ENCODE measurements at regions not wholly inside any gene's neighbourhood (a gene's known extent, or its start where the extent isn't known, plus 50 kb on each side); places are given as distances from the start of the nearest gene placed in this dataset.
"Not testable (repeated sequence)": the region's sequence is repeated elsewhere in the genome, so short reads cannot be mapped to it uniquely, and the experiment has no call there.

- no peak overlapping the region for H3K4me3 ChIP-seq (ENCODE audit: low read length)
- no peak overlapping the region for H3K27ac ChIP-seq (ENCODE audit: low read depth, low read length)
- no peaks in the 10 kb centered on the region for H3K27me3 ChIP-seq (ENCODE audit: insufficient read depth, low read length)
- no peaks in the 10 kb centered on the region for H3K36me3 ChIP-seq (ENCODE audit: insufficient read depth, low read length)
- H3K9ac ChIP-seq (ENCODE audit: low read depth, low read length), result no peak overlapping the region
- WGBS, result 95% methylated on average over 3 of the region's 4 CpGs
- no peaks in the 10 kb centered on the region for H3K9me3 ChIP-seq (ENCODE audit: insufficient read depth, low read depth, low read length)
- no peaks in the 10 kb centered on the region for H3K4me1 ChIP-seq (ENCODE audit: insufficient read depth, low read length)
Measured at GRCh38 chr14:25699981-25700380, 650.0 kb upstream of the STXBP6 start.

- Histone ChIP-seq H3K4me3 (ENCODE audit: low read length) (no peak overlapping the region), H3K27ac (ENCODE audit: low read depth, low read length) (no peak overlapping the region), H3K36me3 (ENCODE audit: insufficient read depth, low read length) (no peaks in the 10 kb centered on the region), H3K4me1 (ENCODE audit: insufficient read depth, low read length) (no peaks in the 10 kb centered on the region), H3K27me3 (ENCODE audit: insufficient read depth, low read length) (no peaks in the 10 kb centered on the region), H3K9ac (ENCODE audit: low read depth, low read length) (no peak overlapping the region), H3K9me3 (ENCODE audit: insufficient read depth, low read depth, low read length) (no peaks in the 10 kb centered on the region)
- 100% methylated on average over 1 of the region's 1 CpG for whole genome bisulfite sequencing
Measured at GRCh38 chr14:25698111-25698510, 648.2 kb upstream of the STXBP6 start.

- H3K9me3 ChIP-seq (ENCODE audit: insufficient read depth, low read depth, low read length), result no peaks in the 10 kb centered on the region
- no peak overlapping the region for H3K27ac ChIP-seq (ENCODE audit: low read depth, low read length)
- 93% methylated on average over 3 of the region's 3 CpGs for WGBS
- H3K9ac ChIP-seq (ENCODE audit: low read depth, low read length), result no peak overlapping the region
- H3K4me1 ChIP-seq (ENCODE audit: insufficient read depth, low read length), result no peaks in the 10 kb centered on the region
- H3K36me3 ChIP-seq (ENCODE audit: insufficient read depth, low read length), result no peaks in the 10 kb centered on the region
- H3K27me3 ChIP-seq (ENCODE audit: insufficient read depth, low read length), result no peaks in the 10 kb centered on the region
- no peak overlapping the region for H3K4me3 ChIP-seq (ENCODE audit: low read length)
Measured at GRCh38 chr14:25696176-25696575, 646.2 kb upstream of the STXBP6 start.

- Histone ChIP-seq H3K4me3 (ENCODE audit: low read length) (no peak overlapping the region), H3K9me3 (ENCODE audit: insufficient read depth, low read depth, low read length) (no peaks in the 10 kb centered on the region), H3K9ac (ENCODE audit: low read depth, low read length) (no peak overlapping the region), H3K27ac (ENCODE audit: low read depth, low read length) (no peak overlapping the region), H3K36me3 (ENCODE audit: insufficient read depth, low read length) (no peaks in the 10 kb centered on the region), H3K27me3 (ENCODE audit: insufficient read depth, low read length) (no peaks in the 10 kb centered on the region), H3K4me1 (ENCODE audit: insufficient read depth, low read length) (no peaks in the 10 kb centered on the region)
- 97% methylated on average over 2 of the region's 2 CpGs for WGBS
Measured at GRCh38 chr14:25685004-25685403, 635.1 kb upstream of the STXBP6 start.

- WGBS, result 93% methylated on average over 16 of the region's 16 CpGs
- Histone ChIP-seq H3K27me3 (ENCODE audit: insufficient read depth, low read length) (no peaks in the 10 kb centered on the region), H3K4me3 (ENCODE audit: low read length) (no peak overlapping the region), H3K36me3 (ENCODE audit: insufficient read depth, low read length) (no peaks in the 10 kb centered on the region), H3K9me3 (ENCODE audit: insufficient read depth, low read depth, low read length) (no peaks in the 10 kb centered on the region), H3K4me1 (ENCODE audit: insufficient read depth, low read length) (no peaks in the 10 kb centered on the region), H3K27ac (ENCODE audit: low read depth, low read length) (no peak overlapping the region), H3K9ac (ENCODE audit: low read depth, low read length) (no peak overlapping the region)
Measured at GRCh38 chr14:25680934-25681333, 631.0 kb upstream of the STXBP6 start.

- H3K9me3 ChIP-seq (ENCODE audit: insufficient read depth, low read depth, low read length), result not testable (repeated sequence)
Measured at GRCh38 chr14:25680511-25680910, 630.6 kb upstream of the STXBP6 start.

GRCh38 chr14:25677111-25677510 lies 627.2 kb upstream of the STXBP6 start:
- no peak overlapping the region for H3K9ac ChIP-seq (ENCODE audit: low read depth, low read length)
- H3K4me1 ChIP-seq (ENCODE audit: insufficient read depth, low read length), result no peaks in the 10 kb centered on the region
- H3K9me3 ChIP-seq (ENCODE audit: insufficient read depth, low read depth, low read length), result no peaks in the 10 kb centered on the region
- H3K36me3 ChIP-seq (ENCODE audit: insufficient read depth, low read length), result no peaks in the 10 kb centered on the region
- no peaks in the 10 kb centered on the region for H3K27me3 ChIP-seq (ENCODE audit: insufficient read depth, low read length)
- no peak overlapping the region for H3K4me3 ChIP-seq (ENCODE audit: low read length)
- 96% methylated on average over 3 of the region's 3 CpGs for WGBS
- H3K27ac ChIP-seq (ENCODE audit: low read depth, low read length), result no peak overlapping the region

More at GRCh38 chr14:25680511-25680910, 630.6 kb upstream of the STXBP6 start:
- not testable (repeated sequence) for H3K27me3 ChIP-seq (ENCODE audit: insufficient read depth, low read length); H3K4me3 ChIP-seq (ENCODE audit: low read length); H3K36me3 ChIP-seq (ENCODE audit: insufficient read depth, low read length); H3K27ac ChIP-seq (ENCODE audit: low read depth, low read length); H3K4me1 ChIP-seq (ENCODE audit: insufficient read depth, low read length); H3K9ac ChIP-seq (ENCODE audit: low read depth, low read length)
- WGBS, result 96% methylated on average over 4 of the region's 4 CpGs

GRCh38 chr14:25667387-25667786 lies 617.4 kb upstream of the STXBP6 start:
- H3K27me3 ChIP-seq (ENCODE audit: insufficient read depth, low read length), result no peaks in the 10 kb centered on the region
- 90% methylated on average over 2 of the region's 2 CpGs for WGBS
- H3K27ac ChIP-seq (ENCODE audit: low read depth, low read length), result no peak overlapping the region
- H3K9ac ChIP-seq (ENCODE audit: low read depth, low read length), result no peak overlapping the region
- no peaks in the 10 kb centered on the region for H3K4me1 ChIP-seq (ENCODE audit: insufficient read depth, low read length)
- no peaks in the 10 kb centered on the region for H3K36me3 ChIP-seq (ENCODE audit: insufficient read depth, low read length)
- H3K9me3 ChIP-seq (ENCODE audit: insufficient read depth, low read depth, low read length), result no peaks in the 10 kb centered on the region
- H3K4me3 ChIP-seq (ENCODE audit: low read length), result no peak overlapping the region

GRCh38 chr14:25666877-25667276 lies 616.9 kb upstream of the STXBP6 start:
- H3K4me3 ChIP-seq (ENCODE audit: low read length), result no peak overlapping the region
- no peaks in the 10 kb centered on the region for H3K36me3 ChIP-seq (ENCODE audit: insufficient read depth, low read length)
- H3K4me1 ChIP-seq (ENCODE audit: insufficient read depth, low read length), result no peaks in the 10 kb centered on the region
- H3K9ac ChIP-seq (ENCODE audit: low read depth, low read length), result no peak overlapping the region
- H3K27me3 ChIP-seq (ENCODE audit: insufficient read depth, low read length), result no peaks in the 10 kb centered on the region
- WGBS, result 97% methylated on average over 3 of the region's 4 CpGs
- H3K9me3 ChIP-seq (ENCODE audit: insufficient read depth, low read depth, low read length), result no peaks in the 10 kb centered on the region
- H3K27ac ChIP-seq (ENCODE audit: low read depth, low read length), result no peak overlapping the region

- no peak overlapping the region for H3K9ac ChIP-seq (ENCODE audit: low read depth, low read length)
- H3K4me1 ChIP-seq (ENCODE audit: insufficient read depth, low read length), result no peaks in the 10 kb centered on the region
- H3K4me3 ChIP-seq (ENCODE audit: low read length), result no peak overlapping the region
- no peaks in the 10 kb centered on the region for H3K27me3 ChIP-seq (ENCODE audit: insufficient read depth, low read length)
- H3K36me3 ChIP-seq (ENCODE audit: insufficient read depth, low read length), result no peaks in the 10 kb centered on the region
- 97% methylated on average over 2 of the region's 2 CpGs for WGBS
- H3K27ac ChIP-seq (ENCODE audit: low read depth, low read length), result no peak overlapping the region
- H3K9me3 ChIP-seq (ENCODE audit: insufficient read depth, low read depth, low read length), result no peaks in the 10 kb centered on the region
Measured at GRCh38 chr14:25658988-25659387, 609.0 kb upstream of the STXBP6 start.

GRCh38 chr14:25630447-25630846 lies 580.5 kb upstream of the STXBP6 start:
- 88% methylated on average over 2 of the region's 2 CpGs for WGBS

GRCh38 chr14:25628978-25629377 lies 579.0 kb upstream of the STXBP6 start:
- Histone ChIP-seq H3K27ac (ENCODE audit: low read depth, low read length) (no peak overlapping the region), H3K27me3 (ENCODE audit: insufficient read depth, low read length) (no peaks in the 10 kb centered on the region), H3K4me3 (ENCODE audit: low read length) (no peak overlapping the region), H3K9me3 (ENCODE audit: insufficient read depth, low read depth, low read length) (no peaks in the 10 kb centered on the region), H3K36me3 (ENCODE audit: insufficient read depth, low read length) (no peaks in the 10 kb centered on the region), H3K9ac (ENCODE audit: low read depth, low read length) (no peak overlapping the region), H3K4me1 (ENCODE audit: insufficient read depth, low read length) (peaks cover 6% of the 10 kb centered on the region; the same call in 1 of the 2 replicates)
- WGBS, result 87% methylated on average over 2 of the region's 2 CpGs

More at GRCh38 chr14:25630447-25630846, 580.5 kb upstream of the STXBP6 start:
- no peak overlapping the region for H3K27ac ChIP-seq (ENCODE audit: low read depth, low read length)
- no peak overlapping the region for H3K4me3 ChIP-seq (ENCODE audit: low read length)
- H3K9me3 ChIP-seq (ENCODE audit: insufficient read depth, low read depth, low read length), result no peaks in the 10 kb centered on the region
- peaks cover 6% of the 10 kb centered on the region; the same call in 1 of the 2 replicates for H3K4me1 ChIP-seq (ENCODE audit: insufficient read depth, low read length)
- no peaks in the 10 kb centered on the region for H3K36me3 ChIP-seq (ENCODE audit: insufficient read depth, low read length)
- H3K27me3 ChIP-seq (ENCODE audit: insufficient read depth, low read length), result no peaks in the 10 kb centered on the region
- H3K9ac ChIP-seq (ENCODE audit: low read depth, low read length), result no peak overlapping the region

Data from HUES64 (cell line).